ENCODE measurements at regions not wholly inside any gene's neighbourhood (a gene's known extent, or its start where the extent isn't known, plus 50 kb on each side); places are given as distances from the start of the nearest gene placed in this dataset.

DNA sequence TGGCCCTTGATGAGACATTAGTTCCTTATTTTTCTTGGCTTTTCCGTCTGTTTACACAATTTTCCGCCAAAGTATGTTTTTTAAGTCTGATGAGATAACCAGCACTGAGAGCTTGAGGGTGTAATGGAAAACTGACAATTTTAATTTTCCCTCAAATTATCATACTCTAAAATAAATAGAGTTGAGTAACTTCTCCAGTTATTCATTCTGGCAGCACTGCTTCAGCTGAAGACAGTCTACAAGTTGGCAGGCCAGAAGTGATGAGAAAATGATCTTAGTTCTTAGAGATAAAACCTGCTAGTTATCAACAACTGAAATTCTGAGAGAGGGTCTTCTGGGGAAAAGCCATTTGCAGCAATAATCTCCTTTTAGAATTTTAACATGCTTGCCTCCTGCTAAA, 241.6 kb upstream of the TET2 start:
- no peaks in the 10 kb centered on the region for H3K4me1 ChIP-seq (ENCODE audit: insufficient read depth, low read length)
- ATAC-seq (ENCODE audit: insufficient read depth, low read depth) (no peak), DNase-seq (no peak)
- no peak overlapping the region for H2AFZ ChIP-seq (ENCODE audit: low read depth, low read length)
- no peak overlapping the region for H3K27ac ChIP-seq (ENCODE audit: low read length)
- H3K9ac ChIP-seq (ENCODE audit: low read depth, low read length) = no peak overlapping the region
- H3K79me2 ChIP-seq (ENCODE audit: insufficient read depth, low read length) = no peaks in the 10 kb centered on the region
- H4K20me1 ChIP-seq (ENCODE audit: insufficient read depth, low read length) = no peaks in the 10 kb centered on the region
- H3K4me3 ChIP-seq (ENCODE audit: low read depth in 1 of 2, low read length in 2 of 2) = no peak overlapping the region
- no peaks in the 10 kb centered on the region for H3K9me3 ChIP-seq (ENCODE audit: insufficient read depth, low read length, severe bottlenecking)
- no peak overlapping the region for H3K4me2 ChIP-seq (ENCODE audit: insufficient read depth, low read length)
- H3K27me3 ChIP-seq (ENCODE audit: insufficient read depth, low read length, poor library complexity) = no peaks in the 10 kb centered on the region
- TF ChIP-seq, protein P1, sequence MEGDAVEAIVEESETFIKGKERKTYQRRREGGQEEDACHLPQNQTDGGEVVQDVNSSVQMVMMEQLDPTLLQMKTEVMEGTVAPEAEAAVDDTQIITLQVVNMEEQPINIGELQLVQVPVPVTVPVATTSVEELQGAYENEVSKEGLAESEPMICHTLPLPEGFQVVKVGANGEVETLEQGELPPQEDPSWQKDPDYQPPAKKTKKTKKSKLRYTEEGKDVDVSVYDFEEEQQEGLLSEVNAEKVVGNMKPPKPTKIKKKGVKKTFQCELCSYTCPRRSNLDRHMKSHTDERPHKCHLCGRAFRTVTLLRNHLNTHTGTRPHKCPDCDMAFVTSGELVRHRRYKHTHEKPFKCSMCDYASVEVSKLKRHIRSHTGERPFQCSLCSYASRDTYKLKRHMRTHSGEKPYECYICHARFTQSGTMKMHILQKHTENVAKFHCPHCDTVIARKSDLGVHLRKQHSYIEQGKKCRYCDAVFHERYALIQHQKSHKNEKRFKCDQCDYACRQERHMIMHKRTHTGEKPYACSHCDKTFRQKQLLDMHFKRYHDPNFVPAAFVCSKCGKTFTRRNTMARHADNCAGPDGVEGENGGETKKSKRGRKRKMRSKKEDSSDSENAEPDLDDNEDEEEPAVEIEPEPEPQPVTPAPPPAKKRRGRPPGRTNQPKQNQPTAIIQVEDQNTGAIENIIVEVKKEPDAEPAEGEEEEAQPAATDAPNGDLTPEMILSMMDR (IDR thresholded peaks at IDR 0.05; ENCODE audit: borderline replicate concordance, extremely low read depth, low read length, poor library complexity, severe bottlenecking) = no peak
- TF ChIP-seq EZH2 (IDR thresholded peaks at IDR 0.05; ENCODE audit: borderline replicate concordance, low read depth, low read length, severe bottlenecking) = no peak
- no peaks in the 10 kb centered on the region for H3K36me3 ChIP-seq (ENCODE audit: insufficient read depth, low read length)

DNA sequence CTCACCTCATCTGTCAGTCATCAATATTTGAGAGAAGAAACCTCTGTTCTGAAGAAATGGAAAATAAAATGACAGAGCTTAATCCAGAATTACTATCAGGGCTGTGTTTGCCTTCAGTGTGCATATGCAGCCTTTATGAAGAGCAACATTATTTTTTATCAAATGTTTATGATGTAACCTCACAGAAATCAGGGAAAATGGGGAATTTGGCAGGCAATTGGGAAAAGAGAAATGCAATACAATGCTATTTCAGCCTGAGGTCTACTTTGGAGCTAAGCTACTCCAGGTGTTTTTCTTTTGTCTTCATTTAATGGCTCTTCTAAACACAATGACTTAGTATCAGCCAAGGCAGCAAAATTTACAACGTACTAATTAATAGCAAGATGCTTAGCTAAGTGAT, 241.1 kb upstream of the TET2 start:
- Histone ChIP-seq H3K9ac (ENCODE audit: low read depth, low read length) (no peak overlapping the region), H3K79me2 (ENCODE audit: insufficient read depth, low read length) (no peaks in the 10 kb centered on the region), H3K27me3 (ENCODE audit: insufficient read depth, low read length, poor library complexity) (no peaks in the 10 kb centered on the region), H3K4me3 (ENCODE audit: low read depth in 1 of 2, low read length in 2 of 2) (no peak overlapping the region), H2AFZ (ENCODE audit: low read depth, low read length) (no peak overlapping the region), H3K9me3 (ENCODE audit: insufficient read depth, low read length, severe bottlenecking) (no peaks in the 10 kb centered on the region), H3K27ac (ENCODE audit: low read length) (no peak overlapping the region), H4K20me1 (ENCODE audit: insufficient read depth, low read length) (no peaks in the 10 kb centered on the region), H3K4me1 (ENCODE audit: insufficient read depth, low read length) (no peaks in the 10 kb centered on the region), H3K4me2 (ENCODE audit: insufficient read depth, low read length) (no peak overlapping the region), H3K36me3 (ENCODE audit: insufficient read depth, low read length) (no peaks in the 10 kb centered on the region)
- TF ChIP-seq, protein P1 (IDR thresholded peaks at IDR 0.05; ENCODE audit: borderline replicate concordance, extremely low read depth, low read length, poor library complexity, severe bottlenecking) = no peak
- no peak for TF ChIP-seq EZH2 (IDR thresholded peaks at IDR 0.05; ENCODE audit: borderline replicate concordance, low read depth, low read length, severe bottlenecking)
- ATAC-seq (ENCODE audit: insufficient read depth, low read depth) (no peak), DNase-seq (no peak)

DNA sequence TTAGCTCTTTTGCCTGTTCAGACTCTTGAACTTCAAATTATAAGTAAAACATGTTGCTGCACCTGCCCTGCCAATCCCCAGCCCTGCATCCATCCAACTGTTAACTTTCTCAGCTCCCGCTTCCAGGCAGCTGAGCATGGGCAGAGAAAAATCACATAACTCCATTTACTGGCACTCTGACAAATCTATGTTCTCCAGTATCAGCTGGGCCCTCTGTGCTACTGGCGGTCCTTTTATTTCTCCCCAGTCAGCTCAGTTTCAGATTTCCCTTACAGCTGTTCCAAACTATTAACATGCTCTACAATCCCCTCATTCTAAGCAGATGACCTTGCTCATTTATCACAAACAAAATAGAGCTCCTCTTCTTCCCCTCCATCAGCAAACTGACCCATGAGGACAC, 240.4 kb upstream of the TET2 start:
- Histone ChIP-seq H3K79me2 (ENCODE audit: insufficient read depth, low read length) (no peaks in the 10 kb centered on the region), H3K27ac (ENCODE audit: low read length) (no peak overlapping the region), H4K20me1 (ENCODE audit: insufficient read depth, low read length) (no peaks in the 10 kb centered on the region), H3K36me3 (ENCODE audit: insufficient read depth, low read length) (no peaks in the 10 kb centered on the region), H3K4me1 (ENCODE audit: insufficient read depth, low read length) (no peaks in the 10 kb centered on the region), H3K9me3 (ENCODE audit: insufficient read depth, low read length, severe bottlenecking) (no peaks in the 10 kb centered on the region), H3K27me3 (ENCODE audit: insufficient read depth, low read length, poor library complexity) (no peaks in the 10 kb centered on the region), H3K9ac (ENCODE audit: low read depth, low read length) (no peak overlapping the region), H2AFZ (ENCODE audit: low read depth, low read length) (no peak overlapping the region), H3K4me3 (ENCODE audit: low read depth in 1 of 2, low read length in 2 of 2) (no peak overlapping the region), H3K4me2 (ENCODE audit: insufficient read depth, low read length) (no peak overlapping the region)
- DNase-seq (no peak), ATAC-seq (ENCODE audit: insufficient read depth, low read depth) (no peak)
- TF ChIP-seq, protein P1 (IDR thresholded peaks at IDR 0.05; ENCODE audit: borderline replicate concordance, extremely low read depth, low read length, poor library complexity, severe bottlenecking) = no peak
- no peak for TF ChIP-seq EZH2 (IDR thresholded peaks at IDR 0.05; ENCODE audit: borderline replicate concordance, low read depth, low read length, severe bottlenecking)

All from DND-41 (cell line).